Neural cell (in vitro differentiated cells): ENCODE measurements at regions not wholly inside any gene's neighbourhood (a gene's known extent, or its start where the extent isn't known, plus 50 kb on each side); places are given as distances from the start of the nearest gene placed in this dataset.

Source experiments
- H2AFZ ChIP-seq: fragments of 200-600, 300-800 bp; sonication (generic), shearing (Covaris generic); 2 replicates; pipeline ENCODE4 v1.6.0; 2014; ENCODE audit warnings: low read depth, mild to moderate bottlenecking, antibody characterized with exemption, low read length, moderate library complexity
- H3F3A ChIP-seq: fragments of 200-600 bp; shearing (Covaris generic); 2 replicates; pipeline ENCODE4 v1.6.1; 2016; ENCODE audit warnings: mild to moderate bottlenecking, moderate library complexity, mixed read lengths, antibody characterized with exemption, low read length; ENCODE audit not compliant: insufficient read depth, poor library complexity, severe bottlenecking
- H3K27ac ChIP-seq: fragments of 200-600, 300-800 bp; sonication (generic), shearing (Covaris generic); 2 replicates; pipeline ENCODE4 v1.5.1; 2014; ENCODE audit warnings: mild to moderate bottlenecking, low read length, moderate library complexity
- H3K27me3 ChIP-seq: fragments of 300-800, 200-600 bp; sonication (generic), shearing (Covaris generic); 2 replicates; pipeline ENCODE4 v1.6.0; 2014; ENCODE audit warnings: mild to moderate bottlenecking, low read depth, low read length, moderate library complexity; ENCODE audit not compliant: insufficient read depth
- H3K36me3 ChIP-seq: fragments of 300-800, 200-600 bp; sonication (generic), shearing (Covaris generic); 2 replicates; pipeline ENCODE4 v1.5.1; 2014; ENCODE audit warnings: mild to moderate bottlenecking, antibody characterized with exemption, low read length, moderate library complexity; ENCODE audit not compliant: insufficient read depth
- H3K4me2 ChIP-seq: fragments of 300-800, 200-600 bp; sonication (generic), shearing (Covaris generic); 2 replicates; pipeline ENCODE4 v1.6.0; 2014; ENCODE audit warnings: mild to moderate bottlenecking, low read length
- H3K4me3 ChIP-seq: fragments of 300-800, 200-600 bp; sonication (generic), shearing (Covaris generic); 2 replicates; pipeline ENCODE4 v1.5.1; 2014; ENCODE audit warnings: mild to moderate bottlenecking, low read length, moderate library complexity
- H3K79me2 ChIP-seq: fragments of 200-600 bp; shearing (Covaris generic); replicated peaks from 2 replicates; pipeline ENCODE4 v1.6.0; 2014; ENCODE audit warnings: mild to moderate bottlenecking, low read length, moderate library complexity; ENCODE audit not compliant: insufficient read depth
- H3K9ac ChIP-seq: fragments of 300-800, 200-600 bp; sonication (generic), shearing (Covaris generic); 2 replicates; pipeline ENCODE4 v1.6.1; 2016; ENCODE audit warnings: mild to moderate bottlenecking, low read length, mixed read lengths
- H3K9me2 ChIP-seq: fragments of 200-600 bp; shearing (Covaris generic); 2 replicates; pipeline ENCODE4 v1.6.1; 2016; ENCODE audit warnings: mild to moderate bottlenecking, low read length, mixed read lengths; ENCODE audit not compliant: insufficient read depth
- H3K9me3 ChIP-seq: fragments of 200-600, 300-800 bp; sonication (generic), shearing (Covaris generic); 2 replicates; pipeline ENCODE4 v1.6.1; 2016; ENCODE audit warnings: mild to moderate bottlenecking, mixed run types, low read length, moderate library complexity, mixed read lengths
- H4K20me1 ChIP-seq: fragments of 200-600 bp; shearing (Covaris generic); 2 replicates; pipeline ENCODE4 v1.6.1; 2016; ENCODE audit warnings: mild to moderate bottlenecking, mixed run types; ENCODE audit not compliant: insufficient read depth
- EP300 ChIP-seq: fragments of 450-650 bp; conservative IDR thresholded peaks from 2 replicates; pipeline ENCODE4 v1.6.1; 2014; ENCODE audit warnings: antibody characterized with exemption, mild to moderate bottlenecking, moderate library complexity; ENCODE audit not compliant: poor library complexity, severe bottlenecking
- EZH2 ChIP-seq: fragments of 200-600, 300-800 bp; shearing (Covaris generic), sonication (generic); IDR thresholded peaks from 2 replicates; pipeline ENCODE4 v1.6.1; 2014; ENCODE audit warnings: antibody characterized with exemption, low read length, borderline replicate concordance, mild to moderate bottlenecking; ENCODE audit not compliant: insufficient read depth, poor library complexity, severe bottlenecking
- MXI1 ChIP-seq: fragments of 450-650 bp; conservative IDR thresholded peaks from 2 replicates; pipeline ENCODE4 v1.6.1; 2014; ENCODE audit warnings: antibody characterized with exemption, mild to moderate bottlenecking; ENCODE audit not compliant: poor library complexity, severe bottlenecking
- POLR2AphosphoS5 ChIP-seq: IDR thresholded peaks from 2 replicates; pipeline ENCODE4 v1.6.1; 2012
- RAD21 ChIP-seq: fragments of 450-650 bp; conservative IDR thresholded peaks from 2 replicates; pipeline ENCODE4 v1.6.1; 2014; ENCODE audit warnings: antibody characterized with exemption, mild to moderate bottlenecking, moderate library complexity
- SMC3 ChIP-seq: fragments of 450-650 bp; conservative IDR thresholded peaks from 2 replicates; pipeline ENCODE4 v1.6.1; 2014; ENCODE audit warnings: antibody characterized with exemption, mild to moderate bottlenecking, moderate library complexity; ENCODE audit not compliant: poor library complexity
- TAF1 ChIP-seq: IDR thresholded peaks from 2 replicates; pipeline ENCODE4 v1.6.1; 2012; ENCODE audit warnings: low read depth
- TF ChIP-seq, protein P1 (sequence below): IDR thresholded peaks from 2 replicates; pipeline ENCODE4 v1.6.1; 2012; ENCODE audit warnings: borderline replicate concordance
- TF ChIP-seq, protein P2 (sequence below): fragments of 450-650 bp; IDR thresholded peaks from 2 replicates; pipeline ENCODE4 v1.5.1; 2014; ENCODE audit warnings: antibody characterized with exemption, mild to moderate bottlenecking, moderate library complexity; ENCODE audit not compliant: poor library complexity, severe bottlenecking

DNA sequence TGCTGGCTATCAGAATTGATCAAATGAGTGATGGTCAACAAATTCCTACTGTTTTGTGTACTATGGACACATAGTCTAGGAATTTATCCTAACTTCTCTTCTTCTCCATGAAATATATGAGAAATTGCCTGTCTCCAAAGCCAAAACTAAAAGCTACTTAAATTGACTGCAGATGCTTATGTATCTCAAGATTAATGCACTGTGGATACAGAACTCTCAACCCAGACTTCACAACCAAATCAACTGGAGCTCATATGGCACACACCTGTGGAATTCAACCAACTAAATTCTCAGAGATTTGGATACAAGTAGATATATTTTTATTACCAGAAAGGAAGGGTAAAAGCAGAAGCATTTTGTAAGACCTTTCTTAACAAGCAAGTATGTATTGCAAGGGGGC lies 566.1 kb downstream of the LTN1 start:
- no peaks in the 10 kb centered on the region for H3F3A ChIP-seq
- H3K9me2 ChIP-seq = no peaks in the 10 kb centered on the region
- no peak overlapping the region for H3K9ac ChIP-seq
- H3K79me2 ChIP-seq = no peaks in the 10 kb centered on the region
- H3K27ac ChIP-seq = no peak overlapping the region
- no peak overlapping the region for H2AFZ ChIP-seq
- no peak overlapping the region for H3K4me3 ChIP-seq
- H3K4me2 ChIP-seq = no peak overlapping the region
- TF ChIP-seq POLR2AphosphoS5 = no peak
- TF ChIP-seq EP300 = no peak
- no peak for TF ChIP-seq RAD21
- TF ChIP-seq, protein P1, sequence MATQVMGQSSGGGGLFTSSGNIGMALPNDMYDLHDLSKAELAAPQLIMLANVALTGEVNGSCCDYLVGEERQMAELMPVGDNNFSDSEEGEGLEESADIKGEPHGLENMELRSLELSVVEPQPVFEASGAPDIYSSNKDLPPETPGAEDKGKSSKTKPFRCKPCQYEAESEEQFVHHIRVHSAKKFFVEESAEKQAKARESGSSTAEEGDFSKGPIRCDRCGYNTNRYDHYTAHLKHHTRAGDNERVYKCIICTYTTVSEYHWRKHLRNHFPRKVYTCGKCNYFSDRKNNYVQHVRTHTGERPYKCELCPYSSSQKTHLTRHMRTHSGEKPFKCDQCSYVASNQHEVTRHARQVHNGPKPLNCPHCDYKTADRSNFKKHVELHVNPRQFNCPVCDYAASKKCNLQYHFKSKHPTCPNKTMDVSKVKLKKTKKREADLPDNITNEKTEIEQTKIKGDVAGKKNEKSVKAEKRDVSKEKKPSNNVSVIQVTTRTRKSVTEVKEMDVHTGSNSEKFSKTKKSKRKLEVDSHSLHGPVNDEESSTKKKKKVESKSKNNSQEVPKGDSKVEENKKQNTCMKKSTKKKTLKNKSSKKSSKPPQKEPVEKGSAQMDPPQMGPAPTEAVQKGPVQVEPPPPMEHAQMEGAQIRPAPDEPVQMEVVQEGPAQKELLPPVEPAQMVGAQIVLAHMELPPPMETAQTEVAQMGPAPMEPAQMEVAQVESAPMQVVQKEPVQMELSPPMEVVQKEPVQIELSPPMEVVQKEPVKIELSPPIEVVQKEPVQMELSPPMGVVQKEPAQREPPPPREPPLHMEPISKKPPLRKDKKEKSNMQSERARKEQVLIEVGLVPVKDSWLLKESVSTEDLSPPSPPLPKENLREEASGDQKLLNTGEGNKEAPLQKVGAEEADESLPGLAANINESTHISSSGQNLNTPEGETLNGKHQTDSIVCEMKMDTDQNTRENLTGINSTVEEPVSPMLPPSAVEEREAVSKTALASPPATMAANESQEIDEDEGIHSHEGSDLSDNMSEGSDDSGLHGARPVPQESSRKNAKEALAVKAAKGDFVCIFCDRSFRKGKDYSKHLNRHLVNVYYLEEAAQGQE = no peak
- TF ChIP-seq, protein P2, sequence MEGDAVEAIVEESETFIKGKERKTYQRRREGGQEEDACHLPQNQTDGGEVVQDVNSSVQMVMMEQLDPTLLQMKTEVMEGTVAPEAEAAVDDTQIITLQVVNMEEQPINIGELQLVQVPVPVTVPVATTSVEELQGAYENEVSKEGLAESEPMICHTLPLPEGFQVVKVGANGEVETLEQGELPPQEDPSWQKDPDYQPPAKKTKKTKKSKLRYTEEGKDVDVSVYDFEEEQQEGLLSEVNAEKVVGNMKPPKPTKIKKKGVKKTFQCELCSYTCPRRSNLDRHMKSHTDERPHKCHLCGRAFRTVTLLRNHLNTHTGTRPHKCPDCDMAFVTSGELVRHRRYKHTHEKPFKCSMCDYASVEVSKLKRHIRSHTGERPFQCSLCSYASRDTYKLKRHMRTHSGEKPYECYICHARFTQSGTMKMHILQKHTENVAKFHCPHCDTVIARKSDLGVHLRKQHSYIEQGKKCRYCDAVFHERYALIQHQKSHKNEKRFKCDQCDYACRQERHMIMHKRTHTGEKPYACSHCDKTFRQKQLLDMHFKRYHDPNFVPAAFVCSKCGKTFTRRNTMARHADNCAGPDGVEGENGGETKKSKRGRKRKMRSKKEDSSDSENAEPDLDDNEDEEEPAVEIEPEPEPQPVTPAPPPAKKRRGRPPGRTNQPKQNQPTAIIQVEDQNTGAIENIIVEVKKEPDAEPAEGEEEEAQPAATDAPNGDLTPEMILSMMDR = no peak
- no peak for TF ChIP-seq SMC3
- TF ChIP-seq EZH2 = no peak
- no peak for TF ChIP-seq TAF1
- TF ChIP-seq MXI1 = no peak
- no peaks in the 10 kb centered on the region for H4K20me1 ChIP-seq
- no peaks in the 10 kb centered on the region for H3K36me3 ChIP-seq
- no peaks in the 10 kb centered on the region for H3K9me3 ChIP-seq
- H3K27me3 ChIP-seq = no peaks in the 10 kb centered on the region

DNA sequence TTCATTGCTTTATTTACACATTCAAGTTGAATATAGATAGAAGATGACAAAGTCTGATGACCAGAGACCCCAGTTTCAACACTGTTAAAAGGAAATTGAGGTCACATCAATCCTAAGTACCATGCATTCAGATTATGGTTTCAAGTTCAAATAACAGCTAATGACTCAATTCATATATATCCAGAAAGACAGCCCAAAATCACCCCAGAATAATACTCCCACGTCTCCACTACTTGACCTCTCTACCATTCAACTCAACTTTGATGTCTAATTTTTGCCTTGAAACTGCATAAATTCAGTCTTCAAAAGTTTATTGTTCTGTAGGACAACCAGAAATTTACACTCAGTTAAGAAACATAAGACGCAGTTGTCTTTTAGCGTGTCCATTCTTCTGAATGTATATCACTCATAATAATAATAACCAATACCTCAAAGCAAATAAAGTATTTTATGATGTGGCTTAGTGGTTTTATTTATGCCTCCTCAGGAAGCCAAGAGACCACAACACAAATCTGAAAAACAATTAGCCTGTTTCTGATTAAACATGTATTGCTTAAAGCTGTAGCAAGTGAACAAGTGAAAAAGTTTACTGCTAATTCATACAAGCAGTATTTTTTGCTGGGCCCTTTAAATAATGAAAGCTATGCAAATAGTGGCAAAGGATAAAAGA lies 569.0 kb downstream of the LTN1 start:
- Histone ChIP-seq H3K27me3 (no peaks in the 10 kb centered on the region), H3K36me3 (no peaks in the 10 kb centered on the region), H3K9ac (no peak overlapping the region), H3F3A (no peaks in the 10 kb centered on the region), H3K79me2 (no peaks in the 10 kb centered on the region), H3K4me3 (no peak overlapping the region), H2AFZ (no peak overlapping the region), H3K27ac (no peak overlapping the region), H3K9me2 (no peaks in the 10 kb centered on the region), H3K4me2 (no peak overlapping the region), H3K9me3 (no peaks in the 10 kb centered on the region), H4K20me1 (no peaks in the 10 kb centered on the region)
- TF ChIP-seq MXI1 (no peak), TAF1 (no peak), SMC3 (no peak), RAD21 (no peak), EP300 (no peak), EZH2 (no peak), POLR2AphosphoS5 (no peak)
- TF ChIP-seq, protein P1 = no peak
- TF ChIP-seq, protein P2 = no peak
